WTC11 (cell line): ENCODE measurements at regions not wholly inside any gene's neighbourhood (a gene's known extent, or its start where the extent isn't known, plus 50 kb on each side); places are given as distances from the start of the nearest gene placed in this dataset.

Experiments
- ATAC-seq: fragments of 200-7000 bp; cut with Tn5 transposase; 2 replicates; pipeline ENCODE4 v1.10.0; 2021; ENCODE audit warnings: mild to moderate bottlenecking, moderate library complexity
- CTCF ChIA-PET: fragments of 300-600 bp; sonication (Branson Sonifier 250); formaldehyde crosslinking; loops from one replicate; lab custom pipeline; 2021; ENCODE audit warnings: antibody characterized with exemption; lab: Charles Lee
- POLR2A ChIA-PET: fragments of 350-600 bp; sonication (Branson Sonifier 250); formaldehyde crosslinking; loops from one replicate; lab custom pipeline; 2021; ENCODE audit warnings: antibody characterized with exemption; lab: Charles Lee
- DNase-seq: peaks from one replicate; pipeline ENCODE4 v3.0.0; 2021; ENCODE audit warnings: low spot score
- H3K27ac Mint-ChIP-seq: 2 replicates; pipeline ENCODE4 v1.8.0; 2021; ENCODE audit warnings: mixed read lengths
- H3K27me3 Mint-ChIP-seq: 2 replicates; pipeline ENCODE4 v1.8.0; 2021; ENCODE audit warnings: low read depth, mild to moderate bottlenecking, moderate library complexity, mixed read lengths
- H3K36me3 Mint-ChIP-seq: 2 replicates; pipeline ENCODE4 v1.8.0; 2021; ENCODE audit warnings: mixed read lengths
- H3K4me1 Mint-ChIP-seq: 2 replicates; pipeline ENCODE4 v1.8.0; 2022; ENCODE audit warnings: mixed read lengths
- H3K4me3 Mint-ChIP-seq: 2 replicates; pipeline ENCODE4 v1.8.0; 2021; ENCODE audit warnings: mild to moderate bottlenecking, moderate library complexity, mixed read lengths
- H3K9me3 Mint-ChIP-seq: 2 replicates; pipeline ENCODE4 v1.8.0; 2021; ENCODE audit warnings: mixed read lengths
- ATF6 ChIP-seq: sonication (generic); formaldehyde crosslinking; IDR thresholded peaks from 2 replicates; pipeline ENCODE4 v1.8.1; 2023; ENCODE audit warnings: mild to moderate bottlenecking, missing genetic modification reagents
- CREM ChIP-seq: sonication (generic); formaldehyde crosslinking; IDR thresholded peaks from 2 replicates; pipeline ENCODE4 v1.8.1; 2022; ENCODE audit warnings: mild to moderate bottlenecking, missing genetic modification reagents, moderate library complexity
- E2F1 ChIP-seq: sonication (generic); formaldehyde crosslinking; IDR thresholded peaks from 2 replicates; pipeline ENCODE4 v1.8.0; 2022; ENCODE audit warnings: mild to moderate bottlenecking, missing genetic modification reagents
- ELF4 ChIP-seq: sonication (generic); formaldehyde crosslinking; IDR thresholded peaks from 2 replicates; pipeline ENCODE4 v1.8.1; 2022; ENCODE audit warnings: low read depth, mild to moderate bottlenecking, moderate library complexity, missing genetic modification reagents
- FOXK1 ChIP-seq: sonication (generic); formaldehyde crosslinking; IDR thresholded peaks from 2 replicates; pipeline ENCODE4 v1.8.0; 2022; ENCODE audit warnings: mild to moderate bottlenecking, moderate library complexity, missing genetic modification reagents
- GTF2I ChIP-seq: fragments of 250-450 bp; sonication (Bioruptor Pico); conservative IDR thresholded peaks from 2 replicates; pipeline ENCODE4 v1.4.0; 2021; ENCODE audit warnings: mild to moderate bottlenecking
- IRF2 ChIP-seq: sonication (generic); formaldehyde crosslinking; IDR thresholded peaks from 2 replicates; pipeline ENCODE4 v1.8.0; 2022; ENCODE audit warnings: low read depth, missing genetic modification reagents, borderline replicate concordance
- MLX ChIP-seq: sonication (generic); formaldehyde crosslinking; IDR thresholded peaks from 2 replicates; pipeline ENCODE4 v1.8.1; 2023; ENCODE audit warnings: mild to moderate bottlenecking, missing genetic modification reagents, moderate library complexity
- NFATC4 ChIP-seq: fragments of 250-450 bp; sonication (Bioruptor Pico); IDR thresholded peaks from 2 replicates; pipeline ENCODE4 v1.9.0; 2021; ENCODE audit warnings: mild to moderate bottlenecking
- SMAD4 ChIP-seq: sonication (generic); formaldehyde crosslinking; IDR thresholded peaks from 2 replicates; pipeline ENCODE4 v1.8.0; 2022; ENCODE audit warnings: mild to moderate bottlenecking, missing genetic modification reagents
- USF2 ChIP-seq: sonication (generic); formaldehyde crosslinking; IDR thresholded peaks from 2 replicates; pipeline ENCODE4 v1.8.1; 2023; ENCODE audit warnings: mild to moderate bottlenecking, missing genetic modification reagents, moderate library complexity
- ZBTB43 ChIP-seq: sonication (generic); formaldehyde crosslinking; IDR thresholded peaks from 2 replicates; pipeline ENCODE4 v1.8.1; 2023; ENCODE audit warnings: mild to moderate bottlenecking, missing genetic modification reagents
- ZNF121 ChIP-seq: sonication (generic); formaldehyde crosslinking; IDR thresholded peaks from 2 replicates; pipeline ENCODE4 v1.8.0; 2023; ENCODE audit warnings: missing genetic modification reagents
- ZNF232 ChIP-seq: sonication (generic); formaldehyde crosslinking; IDR thresholded peaks from 2 replicates; pipeline ENCODE4 v1.8.0; 2022; ENCODE audit warnings: mild to moderate bottlenecking, missing genetic modification reagents
- ZNF416 ChIP-seq: fragments of 250-450 bp; sonication (Bioruptor Pico); IDR thresholded peaks from 2 replicates; pipeline ENCODE4 v1.9.0; 2021; ENCODE audit warnings: mild to moderate bottlenecking, inconsistent platforms
- TF ChIP-seq, protein P1 (sequence below): sonication (generic); formaldehyde crosslinking; IDR thresholded peaks from 2 replicates; pipeline ENCODE4 v1.8.0; 2022; ENCODE audit warnings: mild to moderate bottlenecking, missing genetic modification reagents
- TF ChIP-seq, protein P2 (sequence below): sonication (generic); formaldehyde crosslinking; IDR thresholded peaks from 2 replicates; pipeline ENCODE4 v1.8.1; 2022; ENCODE audit warnings: mild to moderate bottlenecking, moderate library complexity, missing genetic modification reagents
- TF ChIP-seq, protein P3 (sequence below): fragments of 250-450 bp; sonication (Bioruptor Pico); conservative IDR thresholded peaks from 2 replicates; pipeline ENCODE4 v1.9.0; 2021; ENCODE audit warnings: mild to moderate bottlenecking

GRCh38 chr11:70707821-70708220 lies 309.5 kb downstream of the CTTN start:
- TF ChIP-seq MLX (CRISPR knock-in tag) (no peak), USF2 (CRISPR knock-in tag) (no peak), GTF2I (no peak), ZNF416 (CRISPR knock-in tag) (no peak), ZNF232 (CRISPR knock-in tag) (no peak), ELF4 (CRISPR knock-in tag) (no peak), ZBTB43 (CRISPR knock-in tag) (no peak), NFATC4 (no peak), SMAD4 (CRISPR knock-in tag) (no peak), ATF6 (CRISPR knock-in tag) (no peak), CREM (CRISPR knock-in tag) (no peak), IRF2 (CRISPR knock-in tag) (no peak)
- TF ChIP-seq, protein P1, sequence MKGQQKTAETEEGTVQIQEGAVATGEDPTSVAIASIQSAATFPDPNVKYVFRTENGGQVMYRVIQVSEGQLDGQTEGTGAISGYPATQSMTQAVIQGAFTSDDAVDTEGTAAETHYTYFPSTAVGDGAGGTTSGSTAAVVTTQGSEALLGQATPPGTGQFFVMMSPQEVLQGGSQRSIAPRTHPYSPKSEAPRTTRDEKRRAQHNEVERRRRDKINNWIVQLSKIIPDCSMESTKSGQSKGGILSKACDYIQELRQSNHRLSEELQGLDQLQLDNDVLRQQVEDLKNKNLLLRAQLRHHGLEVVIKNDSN (CRISPR knock-in tag), result no peak
- TF ChIP-seq, protein P2, sequence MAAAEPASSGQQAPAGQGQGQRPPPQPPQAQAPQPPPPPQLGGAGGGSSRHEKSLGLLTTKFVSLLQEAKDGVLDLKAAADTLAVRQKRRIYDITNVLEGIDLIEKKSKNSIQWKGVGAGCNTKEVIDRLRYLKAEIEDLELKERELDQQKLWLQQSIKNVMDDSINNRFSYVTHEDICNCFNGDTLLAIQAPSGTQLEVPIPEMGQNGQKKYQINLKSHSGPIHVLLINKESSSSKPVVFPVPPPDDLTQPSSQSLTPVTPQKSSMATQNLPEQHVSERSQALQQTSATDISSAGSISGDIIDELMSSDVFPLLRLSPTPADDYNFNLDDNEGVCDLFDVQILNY (CRISPR knock-in tag), result no peak
- POLR2A ChIA-PET, result no interaction called here
- DNase-seq (no peak), ATAC-seq (no peak)
- H3K4me3 Mint-ChIP-seq, result no peak overlapping the region
- peaks cover 27% of the 10 kb centered on the region for H3K4me1 Mint-ChIP-seq
- H3K27me3 Mint-ChIP-seq, result no peaks in the 10 kb centered on the region; the same call in 1 of the 2 replicates
- peaks cover 17% of the 10 kb centered on the region for H3K9me3 Mint-ChIP-seq
- H3K27ac Mint-ChIP-seq, result no peak overlapping the region
- CTCF ChIA-PET, result no interaction called here
- H3K36me3 Mint-ChIP-seq, result peaks cover 9% of the 10 kb centered on the region; the same call in 1 of the 2 replicates

DNA sequence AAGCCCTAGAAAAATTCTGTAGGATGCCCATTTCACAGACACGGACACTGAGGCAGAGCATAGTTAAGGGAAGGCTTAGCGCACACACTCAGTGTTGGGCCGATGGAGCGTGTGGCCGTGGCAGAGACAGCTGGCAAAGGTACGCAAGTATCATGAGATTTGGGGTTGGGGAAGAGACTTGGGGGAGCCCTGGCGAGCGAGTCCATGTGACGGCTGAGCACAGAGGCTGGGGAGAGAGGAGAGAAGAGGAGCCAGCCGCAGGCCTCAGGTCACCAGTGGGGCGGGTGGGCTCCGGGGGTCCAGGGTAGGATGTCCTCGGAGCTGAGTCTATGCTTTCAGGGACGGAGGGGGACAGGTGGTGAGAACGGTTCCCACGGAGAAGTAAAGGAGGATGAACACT lies 311.3 kb downstream of the CTTN start:
- ChIA-PET CTCF (interaction anchor here (0.9 to 1.1 kb wide), 2 partner anchors 71 to 239 kb away, joined by 3 to 4 read pairs; no protein-coding TSS in a partner anchor), POLR2A (no interaction called here)
- H3K4me1 Mint-ChIP-seq, result peaks cover 34% of the 10 kb centered on the region
- no peak for TF ChIP-seq FOXK1 (CRISPR knock-in tag)
- no peak for TF ChIP-seq E2F1
- no peak for TF ChIP-seq ZNF121
- TF ChIP-seq, protein P3, sequence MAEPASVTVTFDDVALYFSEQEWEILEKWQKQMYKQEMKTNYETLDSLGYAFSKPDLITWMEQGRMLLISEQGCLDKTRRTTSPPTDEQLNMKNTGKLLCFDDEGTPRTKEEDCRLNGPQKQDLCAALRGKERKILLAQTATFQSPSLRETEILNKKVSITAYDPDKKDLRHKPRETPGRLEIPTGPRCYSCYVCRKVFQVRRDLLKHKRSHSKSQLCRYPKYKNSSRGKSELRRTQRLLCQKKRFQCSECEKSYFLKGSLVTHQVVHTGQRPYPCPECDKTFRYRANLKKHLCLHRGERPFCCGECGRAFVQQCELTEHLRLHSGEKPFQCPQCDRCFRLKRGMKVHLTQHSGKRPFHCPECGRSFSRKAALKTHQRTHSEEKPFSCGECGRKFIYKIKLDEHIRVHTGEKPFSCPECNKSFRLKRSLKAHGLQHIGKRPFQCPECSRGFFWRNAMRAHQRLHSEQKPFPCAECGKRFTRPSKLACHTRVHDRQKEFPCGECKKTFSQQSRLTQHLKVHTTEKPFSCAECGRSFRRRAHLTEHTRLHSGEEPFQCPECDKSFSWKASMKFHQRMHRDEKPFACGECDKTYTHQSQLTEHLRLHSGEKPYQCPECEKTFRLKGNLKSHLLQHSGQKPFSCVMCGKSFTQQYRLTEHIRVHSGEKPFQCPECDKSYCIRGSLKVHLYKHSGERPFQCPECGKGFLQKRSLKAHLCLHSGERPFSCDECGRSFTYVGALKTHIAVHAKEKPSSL, result no peak
- no peak for ATAC-seq
- H3K27me3 Mint-ChIP-seq, result no peaks in the 10 kb centered on the region; the same call in 1 of the 2 replicates
- peaks cover 6% of the 10 kb centered on the region; the same call in 1 of the 2 replicates for H3K36me3 Mint-ChIP-seq
- peaks cover 14% of the 10 kb centered on the region for H3K9me3 Mint-ChIP-seq
- H3K4me3 Mint-ChIP-seq, result no peak overlapping the region
- no peak for DNase-seq
- no peak overlapping the region for H3K27ac Mint-ChIP-seq
